GM18517 (cell line): ENCODE measurements at regions not wholly inside any gene's neighbourhood (a gene's known extent, or its start where the extent isn't known, plus 50 kb on each side); places are given as distances from the start of the nearest gene placed in this dataset.
"Not testable (repeated sequence)": the region's sequence is repeated elsewhere in the genome, so short reads cannot be mapped to it uniquely, and the experiment has no call there.

Source experiments
- ATAC-seq: cut with Tn5 transposase; IDR thresholded peaks from one replicate; pipeline ENCODE4 v1.9.1; 2021; ENCODE audit warnings: mild to moderate bottlenecking, moderate library complexity; ENCODE audit not compliant: unreplicated experiment

GRCh38 chr16:79988089-79988488 lies 387.6 kb upstream of the MAF start:
- no peak for ATAC-seq

- ATAC-seq: no peak
These were observed 385.8 kb upstream of the MAF start for GRCh38 chr16:79986352-79986751.

- no peak for ATAC-seq
These were observed 385.1 kb upstream of the MAF start for GRCh38 chr16:79985606-79986005.

- not testable (repeated sequence) for ATAC-seq
These were observed 383.6 kb upstream of the MAF start for GRCh38 chr16:79984149-79984548.

GRCh38 chr16:79982862-79983261 lies 382.3 kb upstream of the MAF start:
- no peak for ATAC-seq

- no peak for ATAC-seq
These were observed 381.8 kb upstream of the MAF start for GRCh38 chr16:79982361-79982760.

- no peak for ATAC-seq
These were observed 381.3 kb upstream of the MAF start for GRCh38 chr16:79981814-79982213.

GRCh38 chr16:79980650-79981521 lies 380.3 kb upstream of the MAF start:
- ATAC-seq: no peak

GRCh38 chr16:79977940-79978836 lies 377.7 kb upstream of the MAF start:
- no peak for ATAC-seq

GRCh38 chr16:79973320-79973719 lies 372.8 kb upstream of the MAF start:
- ATAC-seq: no peak

- no peak for ATAC-seq
These were observed 371.6 kb upstream of the MAF start for GRCh38 chr16:79972053-79972704.

- no peak for ATAC-seq
These were observed 370.7 kb upstream of the MAF start for GRCh38 chr16:79971237-79971572.

- no peak for ATAC-seq
These were observed 370.2 kb upstream of the MAF start for GRCh38 chr16:79970551-79971236.

- no peak for ATAC-seq
These were observed 369.6 kb upstream of the MAF start for GRCh38 chr16:79970087-79970486.

GRCh38 chr16:79969458-79969857 lies 368.9 kb upstream of the MAF start:
- no peak for ATAC-seq

- ATAC-seq: no peak
These were observed 365.7 kb upstream of the MAF start for GRCh38 chr16:79966226-79966625.

- no peak for ATAC-seq
These were observed 365.2 kb upstream of the MAF start for GRCh38 chr16:79965718-79966117.

- ATAC-seq: no peak
These were observed 363.6 kb upstream of the MAF start for GRCh38 chr16:79964104-79964503.

GRCh38 chr16:79962962-79963361 lies 362.4 kb upstream of the MAF start:
- ATAC-seq: no peak

- no peak for ATAC-seq
These were observed 358.7 kb upstream of the MAF start for GRCh38 chr16:79959226-79959625.
